ENCODE measurements at regions not wholly inside any gene's neighbourhood (a gene's known extent, or its start where the extent isn't known, plus 50 kb on each side); places are given as distances from the start of the nearest gene placed in this dataset.

GRCh38 chr6:169342710-169343109, 89.1 kb upstream of the THBS2 start:
- Histone ChIP-seq H3K9me3 (no peaks in the 10 kb centered on the region), H3K27me3 (no peaks in the 10 kb centered on the region), H3K4me1 (peaks cover 7% of the 10 kb centered on the region), H3K36me3 (replicated peaks in 1 of 2; ENCODE audit: insufficient read depth in 1 of 2, low read depth in 2 of 2) (no peaks in the 10 kb centered on the region), H3K27ac (no peak overlapping the region), H3K4me3 (no peak overlapping the region)
- no peak for DNase-seq
- intact Hi-C loops (cut with DNase I): no loop called here
- 62 to 63% methylated on average over 3 of the region's 3 CpGs for WGBS, 2 donors
- no peak for TF ChIP-seq POLR2A (IDR thresholded peaks at IDR 0.05)
- TF ChIP-seq, protein P1, sequence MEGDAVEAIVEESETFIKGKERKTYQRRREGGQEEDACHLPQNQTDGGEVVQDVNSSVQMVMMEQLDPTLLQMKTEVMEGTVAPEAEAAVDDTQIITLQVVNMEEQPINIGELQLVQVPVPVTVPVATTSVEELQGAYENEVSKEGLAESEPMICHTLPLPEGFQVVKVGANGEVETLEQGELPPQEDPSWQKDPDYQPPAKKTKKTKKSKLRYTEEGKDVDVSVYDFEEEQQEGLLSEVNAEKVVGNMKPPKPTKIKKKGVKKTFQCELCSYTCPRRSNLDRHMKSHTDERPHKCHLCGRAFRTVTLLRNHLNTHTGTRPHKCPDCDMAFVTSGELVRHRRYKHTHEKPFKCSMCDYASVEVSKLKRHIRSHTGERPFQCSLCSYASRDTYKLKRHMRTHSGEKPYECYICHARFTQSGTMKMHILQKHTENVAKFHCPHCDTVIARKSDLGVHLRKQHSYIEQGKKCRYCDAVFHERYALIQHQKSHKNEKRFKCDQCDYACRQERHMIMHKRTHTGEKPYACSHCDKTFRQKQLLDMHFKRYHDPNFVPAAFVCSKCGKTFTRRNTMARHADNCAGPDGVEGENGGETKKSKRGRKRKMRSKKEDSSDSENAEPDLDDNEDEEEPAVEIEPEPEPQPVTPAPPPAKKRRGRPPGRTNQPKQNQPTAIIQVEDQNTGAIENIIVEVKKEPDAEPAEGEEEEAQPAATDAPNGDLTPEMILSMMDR (IDR thresholded peaks at IDR 0.05): no peak
- ATAC-seq: no peak

DNA sequence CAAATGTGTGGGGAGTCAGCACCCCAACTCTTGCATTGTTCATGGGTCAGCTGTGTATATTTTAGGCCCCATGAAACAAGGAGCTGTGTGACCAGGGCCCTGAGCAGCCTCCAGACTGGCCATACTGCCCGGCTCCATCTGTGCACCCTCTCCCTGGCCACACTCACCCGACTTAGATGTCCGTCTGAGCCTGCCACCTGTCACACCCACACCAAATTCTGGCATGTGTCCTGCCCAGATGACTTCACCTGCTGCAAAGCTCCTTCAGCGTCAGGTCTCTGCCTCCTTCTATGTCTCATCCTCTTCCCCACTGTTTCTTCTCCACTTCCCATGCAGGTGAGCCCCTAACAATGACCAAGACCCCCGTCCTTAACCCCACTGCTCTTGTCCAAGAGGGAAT, 88.1 kb upstream of the THBS2 start:
- ATAC-seq (no peak), DNase-seq (no peak)
- intact Hi-C loops (cut with DNase I): no loop called here
- no peak overlapping the region for H3K27ac ChIP-seq
- H3K36me3 ChIP-seq (replicated peaks in 1 of 2; ENCODE audit: insufficient read depth in 1 of 2, low read depth in 2 of 2): no peaks in the 10 kb centered on the region
- H3K27me3 ChIP-seq: no peaks in the 10 kb centered on the region
- H3K9me3 ChIP-seq: no peaks in the 10 kb centered on the region
- TF ChIP-seq, protein P1 (IDR thresholded peaks at IDR 0.05): no peak
- TF ChIP-seq POLR2A (IDR thresholded peaks at IDR 0.05): no peak
- no peak overlapping the region for H3K4me3 ChIP-seq
- 70 to 72% methylated on average over 5 of the region's 5 CpGs for WGBS, 2 donors
- H3K4me1 ChIP-seq: peaks cover 7% of the 10 kb centered on the region

- no peak overlapping the region for H3K27ac ChIP-seq
- TF ChIP-seq, protein P1 (IDR thresholded peaks at IDR 0.05): no peak
- TF ChIP-seq POLR2A (IDR thresholded peaks at IDR 0.05): no peak
- peaks cover 7% of the 10 kb centered on the region for H3K4me1 ChIP-seq
- DNase-seq (no peak), ATAC-seq (no peak)
- intact Hi-C loops (cut with DNase I): no loop called here
- no peak overlapping the region for H3K4me3 ChIP-seq
- no peaks in the 10 kb centered on the region for H3K36me3 ChIP-seq (replicated peaks in 1 of 2; ENCODE audit: insufficient read depth in 1 of 2, low read depth in 2 of 2)
- 89 to 91% methylated on average over 4 to 7 of the region's 7 CpGs for WGBS, 2 donors
- no peaks in the 10 kb centered on the region for H3K9me3 ChIP-seq
- no peaks in the 10 kb centered on the region for H3K27me3 ChIP-seq
These were observed 87.4 kb upstream of the THBS2 start for GRCh38 chr6:169341065-169341464.

- intact Hi-C loops (cut with DNase I): no loop called here
- no peak overlapping the region for H3K27ac ChIP-seq
- WGBS, 2 donors: 90 to 94% methylated on average over 9 to 20 of the region's 20 CpGs
- peaks cover 7% of the 10 kb centered on the region for H3K4me1 ChIP-seq
- no peaks in the 10 kb centered on the region for H3K36me3 ChIP-seq (replicated peaks in 1 of 2; ENCODE audit: insufficient read depth in 1 of 2, low read depth in 2 of 2)
- DNase-seq (no peak), ATAC-seq (no peak)
- H3K27me3 ChIP-seq: no peaks in the 10 kb centered on the region
- no peak overlapping the region for H3K4me3 ChIP-seq
- TF ChIP-seq, protein P1 (IDR thresholded peaks at IDR 0.05): no peak
- no peak for TF ChIP-seq POLR2A (IDR thresholded peaks at IDR 0.05)
- no peaks in the 10 kb centered on the region for H3K9me3 ChIP-seq
These were observed 86.7 kb upstream of the THBS2 start for GRCh38 chr6:169340395-169340794.

DNA sequence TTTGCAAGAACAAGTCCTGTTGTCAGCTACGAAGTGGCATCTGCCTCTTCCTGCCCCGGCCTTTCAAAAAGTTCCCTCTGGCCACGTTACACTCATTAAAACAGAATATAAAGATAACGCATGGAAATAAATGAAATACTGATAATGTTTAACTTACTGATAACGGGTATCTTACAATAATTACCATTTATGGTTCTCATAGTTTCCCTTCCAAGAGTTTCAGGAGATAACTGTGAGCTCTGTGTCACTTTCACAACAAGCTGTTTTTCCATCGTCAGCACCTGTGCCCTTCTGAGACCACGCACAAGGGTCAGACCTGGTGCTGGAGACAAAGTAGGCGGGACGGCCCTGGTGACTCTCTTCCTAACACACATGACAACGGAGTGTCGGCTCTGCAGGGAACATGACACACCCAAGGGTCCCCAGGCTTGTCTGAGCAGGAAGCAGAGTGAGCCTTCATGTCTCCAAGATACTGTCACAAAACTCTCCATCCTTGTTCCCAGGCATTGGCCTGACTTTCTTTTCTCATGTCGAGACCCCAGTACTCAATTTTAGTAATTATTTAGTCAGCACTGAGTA, 86.2 kb upstream of the THBS2 start:
- ATAC-seq: no peak
- TF ChIP-seq, protein P1 (IDR thresholded peaks at IDR 0.05): no peak
- TF ChIP-seq POLR2A (IDR thresholded peaks at IDR 0.05): no peak
- peaks cover 7% of the 10 kb centered on the region for H3K4me1 ChIP-seq
- H3K9me3 ChIP-seq: no peaks in the 10 kb centered on the region
- 37 to 38% methylated on average over 12 of the region's 12 CpGs for WGBS, 2 donors
- no peaks in the 10 kb centered on the region for H3K27me3 ChIP-seq
- no peak overlapping the region for H3K27ac ChIP-seq
- no peak overlapping the region for H3K4me3 ChIP-seq
- intact Hi-C loops (cut with DNase I): no loop called here
- DNase-seq: no peak
- no peaks in the 10 kb centered on the region for H3K36me3 ChIP-seq (replicated peaks in 1 of 2; ENCODE audit: insufficient read depth in 1 of 2, low read depth in 2 of 2)
